Suprapubic skin (tissue), 4 donors: ENCODE measurements at regions not wholly inside any gene's neighbourhood (a gene's known extent, or its start where the extent isn't known, plus 50 kb on each side); places are given as distances from the start of the nearest gene placed in this dataset.

Source experiments
- EP300 ChIP-seq: sonication (generic); formaldehyde crosslinking; IDR thresholded peaks from one replicate; pipeline ENCODE4 v1.6.1; 2017; ENCODE audit warnings: antibody characterized with exemption
- POLR2A ChIP-seq, 2 donors: fragments of 450-650 bp; IDR thresholded peaks; one replicate each; pipeline ENCODE4 v1.6.1; 2017; ENCODE audit warnings: antibody characterized with exemption in 2 of 2, mild to moderate bottlenecking in 2 of 2, moderate library complexity in 2 of 2
- POLR2AphosphoS5 ChIP-seq, 3 donors: sonication (generic); formaldehyde crosslinking; IDR thresholded peaks; one replicate each; pipeline ENCODE4 v1.6.1; 2017; ENCODE audit warnings: antibody characterized with exemption in 3 of 3
- TF ChIP-seq, protein P1 (sequence below), 2 donors: fragments of 200-600 bp in 1 of 2; fragments of 450-650 bp in 1 of 2; sonication (generic) in 1 of 2; IDR thresholded peaks; one replicate each; pipeline ENCODE4 v1.5.1; 2016 to 2019; ENCODE audit warnings: antibody characterized with exemption in 2 of 2, mild to moderate bottlenecking in 1 of 2, moderate library complexity in 1 of 2

DNA sequence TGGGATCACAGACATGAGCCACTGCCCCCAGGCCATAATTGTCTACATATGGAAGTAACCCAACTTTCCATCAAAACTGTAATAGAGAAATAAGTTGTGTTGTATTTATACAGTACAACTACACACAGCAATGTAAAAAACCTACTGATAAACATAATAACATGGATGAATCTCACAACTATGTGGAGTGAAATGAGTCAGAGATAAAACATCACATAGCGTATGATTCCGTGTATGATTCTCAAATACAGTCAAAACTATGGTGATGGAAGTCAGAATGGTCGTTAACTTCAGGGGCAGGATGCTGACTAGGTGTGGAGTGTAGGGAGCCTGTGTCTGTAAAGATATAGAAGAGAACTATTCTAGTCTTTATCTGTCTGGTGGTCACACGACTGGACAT, 332.7 kb upstream of the SLCO3A1 start:
- TF ChIP-seq, protein P1, sequence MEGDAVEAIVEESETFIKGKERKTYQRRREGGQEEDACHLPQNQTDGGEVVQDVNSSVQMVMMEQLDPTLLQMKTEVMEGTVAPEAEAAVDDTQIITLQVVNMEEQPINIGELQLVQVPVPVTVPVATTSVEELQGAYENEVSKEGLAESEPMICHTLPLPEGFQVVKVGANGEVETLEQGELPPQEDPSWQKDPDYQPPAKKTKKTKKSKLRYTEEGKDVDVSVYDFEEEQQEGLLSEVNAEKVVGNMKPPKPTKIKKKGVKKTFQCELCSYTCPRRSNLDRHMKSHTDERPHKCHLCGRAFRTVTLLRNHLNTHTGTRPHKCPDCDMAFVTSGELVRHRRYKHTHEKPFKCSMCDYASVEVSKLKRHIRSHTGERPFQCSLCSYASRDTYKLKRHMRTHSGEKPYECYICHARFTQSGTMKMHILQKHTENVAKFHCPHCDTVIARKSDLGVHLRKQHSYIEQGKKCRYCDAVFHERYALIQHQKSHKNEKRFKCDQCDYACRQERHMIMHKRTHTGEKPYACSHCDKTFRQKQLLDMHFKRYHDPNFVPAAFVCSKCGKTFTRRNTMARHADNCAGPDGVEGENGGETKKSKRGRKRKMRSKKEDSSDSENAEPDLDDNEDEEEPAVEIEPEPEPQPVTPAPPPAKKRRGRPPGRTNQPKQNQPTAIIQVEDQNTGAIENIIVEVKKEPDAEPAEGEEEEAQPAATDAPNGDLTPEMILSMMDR (IDR thresholded peaks at IDR 0.05) = no peak
- TF ChIP-seq POLR2AphosphoS5 (IDR thresholded peaks at IDR 0.05) (no peak), POLR2A (IDR thresholded peaks at IDR 0.05) (no peak), EP300 (no peak)
